ENCODE measurements at regions not wholly inside any gene's neighbourhood (a gene's known extent, or its start where the extent isn't known, plus 50 kb on each side); places are given as distances from the start of the nearest gene placed in this dataset.

- TF ChIP-seq ATF2 (IDR thresholded peaks at IDR 0.05; ENCODE audit: low read length), result no peak
- no peak for TF ChIP-seq SUZ12 (IDR thresholded peaks at IDR 0.05; ENCODE audit: low read length)
- no peak for TF ChIP-seq POLR2A (IDR thresholded peaks at IDR 0.05; ENCODE audit: control extremely low read depth in 1 of 2, low read depth in 2 of 2, low read length in 2 of 2)
- TF ChIP-seq YY1 (IDR thresholded peaks at IDR 0.05; ENCODE audit: low read depth, low read length), result no peak
- TF ChIP-seq EZH2 (IDR thresholded peaks at IDR 0.05; ENCODE audit: low read depth, low read length, severe bottlenecking), result no peak
- TF ChIP-seq RAD21 (IDR thresholded peaks at IDR 0.05 in 1 of 2, conservative IDR thresholded peaks at IDR 0.05 in 1 of 2; ENCODE audit: low read depth in 2 of 2, low read length in 2 of 2), result no peak
- no peak for TF ChIP-seq TEAD4 (IDR thresholded peaks at IDR 0.05; ENCODE audit: low read depth, low read length)
- no peak for TF ChIP-seq CTBP2 (IDR thresholded peaks at IDR 0.05; ENCODE audit: borderline replicate concordance, insufficient read depth, insufficient read length, low read length)
- no peak for TF ChIP-seq KDM4A (IDR thresholded peaks at IDR 0.05; ENCODE audit: low read depth, low read length, severe bottlenecking)
- no peak for TF ChIP-seq SP4 (IDR thresholded peaks at IDR 0.05; ENCODE audit: low read length)
These were observed 1370.7 kb upstream of the TMEM132C start (continued) for GRCh38 chr12:126895951-126896913.
